ENCODE measurements at regions not wholly inside any gene's neighbourhood (a gene's known extent, or its start where the extent isn't known, plus 50 kb on each side); places are given as distances from the start of the nearest gene placed in this dataset.

- no peaks in the 10 kb centered on the region for H4K20me1 ChIP-seq (ENCODE audit: insufficient read depth)
- H3K79me2 ChIP-seq (ENCODE audit: low read depth), result no peaks in the 10 kb centered on the region
- no peaks in the 10 kb centered on the region for H3K27me3 ChIP-seq (ENCODE audit: insufficient read depth, low read depth)
- H3K36me3 ChIP-seq (ENCODE audit: low read depth), result no peaks in the 10 kb centered on the region
- POLR2A ChIA-PET (ENCODE audit: unreplicated experiment), result no interaction called here
- H3K9me3 ChIP-seq (ENCODE audit: insufficient read depth, low read depth), result no peaks in the 10 kb centered on the region
- CTCF ChIA-PET, result no interaction called here
- peak in 1 of 2 experiments; percentile 66 for DNase-seq
- BruUV-seq (replicated peaks), result no TSS peak
- H3K27ac ChIP-seq, result no peak overlapping the region
- TF ChIP-seq CTCF (conservative IDR thresholded peaks at IDR 0.05), result peak; percentile 89
- TF ChIP-seq EZH2 (IDR thresholded peaks at IDR 0.05; ENCODE audit: low read depth), result no peak
- H3K4me2 ChIP-seq, result no peak overlapping the region
- intact Hi-C loops (cut with micrococcal nuclease; ENCODE audit: unreplicated experiment), result loop anchor here (1.0 kb wide), 1 partner anchor 106 kb away; no protein-coding TSS in a partner anchor
- H3F3A ChIP-seq (ENCODE audit: insufficient read depth, low read depth), result no peaks in the 10 kb centered on the region
- H3K4me1 ChIP-seq (replicated peaks; ENCODE audit: insufficient read depth), result no peaks in the 10 kb centered on the region
- H2AFZ ChIP-seq, result no peak overlapping the region
- H3K9me2 ChIP-seq (ENCODE audit: insufficient read depth), result no peaks in the 10 kb centered on the region
- H3K4me3 ChIP-seq, result no peak overlapping the region
Observed at GRCh38 chr16:85316321-85316919, 204.1 kb upstream of the CIBAR2 start.

GRCh38 chr16:85316944-85317343, 204.7 kb upstream of the CIBAR2 start:
- BruUV-seq (replicated peaks), result no TSS peak
- H3K27me3 ChIP-seq (ENCODE audit: insufficient read depth, low read depth), result no peaks in the 10 kb centered on the region
- no peak overlapping the region for H2AFZ ChIP-seq
- no peaks in the 10 kb centered on the region for H3K4me1 ChIP-seq (replicated peaks; ENCODE audit: insufficient read depth)
- no peaks in the 10 kb centered on the region for H4K20me1 ChIP-seq (ENCODE audit: insufficient read depth)
- no peak overlapping the region for H3K27ac ChIP-seq
- H3K79me2 ChIP-seq (ENCODE audit: low read depth), result no peaks in the 10 kb centered on the region
- ChIA-PET POLR2A (ENCODE audit: unreplicated experiment) (no interaction called here), CTCF (no interaction called here)
- no peak for TF ChIP-seq EZH2 (IDR thresholded peaks at IDR 0.05; ENCODE audit: low read depth)
- no peak for TF ChIP-seq CTCF (conservative IDR thresholded peaks at IDR 0.05)
- no peak overlapping the region for H3K4me3 ChIP-seq
- H3K36me3 ChIP-seq (ENCODE audit: low read depth), result no peaks in the 10 kb centered on the region
- no peaks in the 10 kb centered on the region for H3K9me3 ChIP-seq (ENCODE audit: insufficient read depth, low read depth)
- DNase-seq, result no peak
- H3F3A ChIP-seq (ENCODE audit: insufficient read depth, low read depth), result no peaks in the 10 kb centered on the region
- H3K4me2 ChIP-seq, result no peak overlapping the region
- no peaks in the 10 kb centered on the region for H3K9me2 ChIP-seq (ENCODE audit: insufficient read depth)
- intact Hi-C loops (cut with micrococcal nuclease; ENCODE audit: unreplicated experiment), result loop anchor here (1.0 kb wide), 1 partner anchor 105 kb away; no protein-coding TSS in a partner anchor

GRCh38 chr16:85317704-85318103, 205.4 kb upstream of the CIBAR2 start:
- intact Hi-C loops (cut with micrococcal nuclease; ENCODE audit: unreplicated experiment), result no loop called here
- BruUV-seq (replicated peaks), result no TSS peak
- Histone ChIP-seq H3F3A (ENCODE audit: insufficient read depth, low read depth) (no peaks in the 10 kb centered on the region), H3K79me2 (ENCODE audit: low read depth) (no peaks in the 10 kb centered on the region), H3K27me3 (ENCODE audit: insufficient read depth, low read depth) (no peaks in the 10 kb centered on the region), H3K9me2 (ENCODE audit: insufficient read depth) (no peaks in the 10 kb centered on the region), H3K9me3 (ENCODE audit: insufficient read depth, low read depth) (no peaks in the 10 kb centered on the region), H3K4me2 (no peak overlapping the region), H3K27ac (no peak overlapping the region), H3K4me1 (replicated peaks; ENCODE audit: insufficient read depth) (no peaks in the 10 kb centered on the region), H3K36me3 (ENCODE audit: low read depth) (no peaks in the 10 kb centered on the region), H4K20me1 (ENCODE audit: insufficient read depth) (no peaks in the 10 kb centered on the region), H2AFZ (no peak overlapping the region), H3K4me3 (no peak overlapping the region)
- DNase-seq, result no peak
- CTCF ChIA-PET, result no interaction called here
- POLR2A ChIA-PET (ENCODE audit: unreplicated experiment), result no interaction called here
- TF ChIP-seq CTCF (conservative IDR thresholded peaks at IDR 0.05), result no peak
- no peak for TF ChIP-seq EZH2 (IDR thresholded peaks at IDR 0.05; ENCODE audit: low read depth)

All from PC-9 (cell line).